WERI-Rb-1 (cell line): ENCODE measurements at regions not wholly inside any gene's neighbourhood (a gene's known extent, or its start where the extent isn't known, plus 50 kb on each side); places are given as distances from the start of the nearest gene placed in this dataset.

Source experiments
- DNase-seq: peaks from one replicate; pipeline ENCODE4 v3.0.0-alpha.2; 2020
- H3K27ac ChIP-seq: fragments of 250-450 bp; sonication (Bioruptor Pico); 2 replicates; pipeline ENCODE4 v1.5.1; 2020; ENCODE audit warnings: mild to moderate bottlenecking, moderate library complexity
- H3K27me3 ChIP-seq: fragments of 250-450 bp; sonication (Bioruptor Pico); 2 replicates; pipeline ENCODE4 v1.5.1; 2021; ENCODE audit warnings: mild to moderate bottlenecking, low read depth, moderate library complexity; ENCODE audit not compliant: insufficient read depth, severe bottlenecking
- H3K36me3 ChIP-seq: fragments of 250-450 bp; sonication (Bioruptor Pico); 2 replicates; pipeline ENCODE4 v1.5.1; 2020; ENCODE audit warnings: mild to moderate bottlenecking, moderate library complexity
- H3K4me3 ChIP-seq: 2 replicates; pipeline ENCODE4 v1.5.1; 2011; ENCODE audit warnings: low read depth, mild to moderate bottlenecking, control low read depth, low read length
- H3K9me3 ChIP-seq: fragments of 250-450 bp; sonication (Bioruptor Pico); 2 replicates; pipeline ENCODE4 v1.5.1; 2021; ENCODE audit warnings: mild to moderate bottlenecking, moderate library complexity; ENCODE audit not compliant: severe bottlenecking
- CTCF ChIP-seq: IDR thresholded peaks from 2 replicates; pipeline ENCODE4 v1.5.1; 2011; ENCODE audit warnings: low read depth, mild to moderate bottlenecking, control low read depth, inconsistent platforms, low read length

DNA sequence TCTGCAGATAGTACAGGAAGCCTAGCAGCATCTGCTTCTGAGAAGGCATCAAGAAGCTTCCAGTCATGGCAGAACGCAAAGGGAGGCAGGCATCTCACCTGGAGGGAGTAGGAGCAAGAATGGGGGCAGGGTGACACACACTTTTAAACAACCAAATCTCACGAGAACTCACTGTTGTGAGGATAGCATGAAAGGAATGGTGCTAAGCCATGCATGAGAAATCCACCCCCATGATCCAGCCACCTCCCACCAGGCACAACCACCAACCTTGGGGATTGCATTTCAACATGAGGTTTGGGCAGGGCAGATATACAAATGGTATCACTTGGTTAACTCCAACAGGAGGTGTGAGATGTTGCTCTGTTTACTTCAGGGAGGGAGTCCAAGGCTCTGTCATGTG is 612.0 kb upstream of the KIRREL3 start:
- TF ChIP-seq CTCF = no peak
- H3K36me3 ChIP-seq = no peaks in the 10 kb centered on the region
- H3K27me3 ChIP-seq = no peaks in the 10 kb centered on the region
- DNase-seq = no peak
- no peaks in the 10 kb centered on the region for H3K9me3 ChIP-seq
- H3K27ac ChIP-seq = no peak overlapping the region
- no peak overlapping the region for H3K4me3 ChIP-seq

GRCh38 chr11:127609025-127609773 is 608.6 kb upstream of the KIRREL3 start:
- H3K27ac ChIP-seq = no peak overlapping the region
- H3K4me3 ChIP-seq = no peak overlapping the region
- DNase-seq = peak; percentile 32
- H3K36me3 ChIP-seq = no peaks in the 10 kb centered on the region
- peak; percentile 31; the same call in 1 of the 2 replicates for TF ChIP-seq CTCF
- no peaks in the 10 kb centered on the region for H3K27me3 ChIP-seq
- no peaks in the 10 kb centered on the region for H3K9me3 ChIP-seq

- Histone ChIP-seq H3K27ac (no peak overlapping the region), H3K27me3 (no peaks in the 10 kb centered on the region), H3K4me3 (no peak overlapping the region), H3K9me3 (no peaks in the 10 kb centered on the region), H3K36me3 (no peaks in the 10 kb centered on the region)
- no peak for DNase-seq
- TF ChIP-seq CTCF = no peak
Observed at GRCh38 chr11:127607487-127608085, 607.0 kb upstream of the KIRREL3 start.

GRCh38 chr11:127601578-127601977 is 601.0 kb upstream of the KIRREL3 start:
- DNase-seq = no peak
- no peak overlapping the region for H3K27ac ChIP-seq
- no peak for TF ChIP-seq CTCF

DNA sequence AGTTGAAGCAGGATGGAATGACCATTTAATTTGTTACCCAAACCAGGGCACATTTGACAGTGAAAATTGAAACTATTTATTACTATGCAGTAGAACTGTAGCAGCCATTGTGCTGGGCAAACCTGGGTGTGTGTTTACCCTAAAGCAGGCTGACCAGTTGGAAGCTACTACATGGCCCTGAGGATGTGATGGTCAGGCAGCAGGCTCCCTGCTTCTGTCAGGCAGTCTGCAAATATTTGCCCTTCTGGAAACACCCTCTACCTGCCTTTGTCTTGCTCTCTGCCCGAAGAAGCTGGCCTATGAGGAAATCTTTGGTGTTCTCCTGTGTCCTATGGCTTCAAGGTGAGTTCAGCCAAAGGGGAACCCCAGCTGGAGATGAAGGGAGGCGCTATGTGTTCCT is 600.1 kb upstream of the KIRREL3 start:
- H3K36me3 ChIP-seq = no peaks in the 10 kb centered on the region
- H3K4me3 ChIP-seq = no peak overlapping the region
- H3K27ac ChIP-seq = no peak overlapping the region
- H3K27me3 ChIP-seq = no peaks in the 10 kb centered on the region
- no peak for DNase-seq
- H3K9me3 ChIP-seq = no peaks in the 10 kb centered on the region
- no peak for TF ChIP-seq CTCF

More at GRCh38 chr11:127601578-127601977, 601.0 kb upstream of the KIRREL3 start:
- H3K27me3 ChIP-seq = no peaks in the 10 kb centered on the region
- H3K9me3 ChIP-seq = no peaks in the 10 kb centered on the region
- no peaks in the 10 kb centered on the region for H3K36me3 ChIP-seq
- H3K4me3 ChIP-seq = no peak overlapping the region

DNA sequence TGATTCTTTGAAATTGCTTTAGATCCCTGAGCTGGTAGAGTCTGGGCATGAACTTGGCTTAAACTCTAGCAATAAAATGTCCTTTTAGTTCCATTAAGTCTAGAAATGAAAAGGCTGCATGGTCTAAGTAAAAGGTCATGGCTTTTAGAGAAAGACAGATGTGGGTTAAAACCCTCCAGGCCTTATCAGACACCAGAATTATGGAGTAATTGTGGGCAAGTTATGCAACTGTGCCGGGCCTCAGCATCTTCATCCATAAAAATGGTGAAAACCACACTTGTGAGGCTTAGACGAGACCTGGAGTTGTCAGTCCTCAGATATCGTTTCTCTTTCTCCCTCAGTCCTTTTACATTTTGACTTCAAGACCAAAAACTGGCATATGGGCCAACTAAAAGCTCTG is 597.9 kb upstream of the KIRREL3 start:
- no peaks in the 10 kb centered on the region for H3K36me3 ChIP-seq
- H3K27ac ChIP-seq = no peak overlapping the region
- H3K4me3 ChIP-seq = no peak overlapping the region
- TF ChIP-seq CTCF = no peak
- H3K9me3 ChIP-seq = no peaks in the 10 kb centered on the region
- no peaks in the 10 kb centered on the region for H3K27me3 ChIP-seq
- DNase-seq = no peak
